ENCODE measurements at regions not wholly inside any gene's neighbourhood (a gene's known extent, or its start where the extent isn't known, plus 50 kb on each side); places are given as distances from the start of the nearest gene placed in this dataset.

GRCh38 chr9:90017679-90018078 is 412.9 kb downstream of the GADD45G start:
- Histone ChIP-seq H3K4me3 (ENCODE audit: insufficient read depth in 1 of 2, low read depth in 1 of 2, low read length in 2 of 2) (no peak overlapping the region), H3K14ac (ENCODE audit: low read length in 2 of 2) (no peak overlapping the region), H2BK15ac (ENCODE audit: low read depth, poor library complexity, severe bottlenecking) (no peak overlapping the region), H3K4me1 (ENCODE audit: control insufficient read depth, insufficient read depth, low read depth, low read length) (peaks cover 2% of the 10 kb centered on the region), H3K4me2 (ENCODE audit: low read length, poor library complexity, severe bottlenecking) (no peak overlapping the region), H3K9ac (ENCODE audit: low read length) (no peak overlapping the region), H4K91ac (ENCODE audit: low read length) (no peak overlapping the region), H2BK12ac (ENCODE audit: low read length in 2 of 2) (no peak overlapping the region), H3K27ac (ENCODE audit: low read length, poor library complexity, severe bottlenecking) (no peak overlapping the region), H2AFZ (ENCODE audit: low read depth, low read length) (no peak overlapping the region), H3K9me3 (ENCODE audit: control insufficient read depth, low read length) (no peaks in the 10 kb centered on the region), H3K4ac (ENCODE audit: low read depth in 1 of 2, low read length in 2 of 2) (no peak overlapping the region), H3K23ac (ENCODE audit: low read length in 2 of 2) (no peak overlapping the region), H3K79me1 (replicated peaks; ENCODE audit: low read length, poor library complexity, severe bottlenecking) (no peaks in the 10 kb centered on the region), H2BK5ac (ENCODE audit: low read depth, low read length, poor library complexity, severe bottlenecking) (no peak overlapping the region), H2BK120ac (ENCODE audit: low read depth, low read length) (no peak overlapping the region), H3K27me3 (ENCODE audit: control insufficient read depth in 1 of 2, insufficient read depth in 1 of 2, low read length in 2 of 2) (peaks cover 0 to 50% of the 10 kb centered on the region in 2 experiments), H3K18ac (ENCODE audit: low read depth in 1 of 2, low read length in 2 of 2) (no peak overlapping the region), H2AK5ac (ENCODE audit: low read length, severe bottlenecking) (no peak overlapping the region), H4K8ac (ENCODE audit: low read length) (no peak overlapping the region), H3K36me3 (ENCODE audit: control insufficient read depth in 1 of 2, insufficient read depth in 2 of 2, low read depth in 1 of 2, low read length in 2 of 2) (no peaks in the 10 kb centered on the region)
- DNase-seq, result no peak
- WGBS, result 80% methylated on average over 7 of the region's 7 CpGs

GRCh38 chr9:90018688-90019087 is 413.9 kb downstream of the GADD45G start:
- Histone ChIP-seq H3K4me3 (ENCODE audit: insufficient read depth in 1 of 2, low read depth in 1 of 2, low read length in 2 of 2) (no peak overlapping the region), H2BK15ac (ENCODE audit: low read depth, poor library complexity, severe bottlenecking) (no peak overlapping the region), H3K23ac (ENCODE audit: low read length in 2 of 2) (no peak overlapping the region), H4K8ac (ENCODE audit: low read length) (no peak overlapping the region), H2BK12ac (ENCODE audit: low read length in 2 of 2) (no peak overlapping the region), H4K91ac (ENCODE audit: low read length) (no peak overlapping the region), H3K79me1 (replicated peaks; ENCODE audit: low read length, poor library complexity, severe bottlenecking) (no peaks in the 10 kb centered on the region), H2AFZ (ENCODE audit: low read depth, low read length) (no peak overlapping the region), H3K14ac (ENCODE audit: low read length in 2 of 2) (no peak overlapping the region), H2BK5ac (ENCODE audit: low read depth, low read length, poor library complexity, severe bottlenecking) (no peak overlapping the region), H3K18ac (ENCODE audit: low read depth in 1 of 2, low read length in 2 of 2) (no peak overlapping the region), H3K27ac (ENCODE audit: low read length, poor library complexity, severe bottlenecking) (no peak overlapping the region), H3K4me2 (ENCODE audit: low read length, poor library complexity, severe bottlenecking) (no peak overlapping the region), H3K27me3 (ENCODE audit: control insufficient read depth in 1 of 2, insufficient read depth in 1 of 2, low read length in 2 of 2) (peaks cover 0 to 52% of the 10 kb centered on the region in 2 experiments), H3K9ac (ENCODE audit: low read length) (no peak overlapping the region), H2AK5ac (ENCODE audit: low read length, severe bottlenecking) (no peak overlapping the region), H3K9me3 (ENCODE audit: control insufficient read depth, low read length) (no peaks in the 10 kb centered on the region), H2BK120ac (ENCODE audit: low read depth, low read length) (no peak overlapping the region), H3K4me1 (ENCODE audit: control insufficient read depth, insufficient read depth, low read depth, low read length) (peaks cover 2% of the 10 kb centered on the region), H3K36me3 (ENCODE audit: control insufficient read depth in 1 of 2, insufficient read depth in 2 of 2, low read depth in 1 of 2, low read length in 2 of 2) (no peaks in the 10 kb centered on the region), H3K4ac (ENCODE audit: low read depth in 1 of 2, low read length in 2 of 2) (no peak overlapping the region)
- 81% methylated on average over 2 of the region's 2 CpGs for WGBS
- no peak for DNase-seq

- H2AFZ ChIP-seq (ENCODE audit: low read depth, low read length), result no peak overlapping the region
- peaks cover 0 to 56% of the 10 kb centered on the region in 2 experiments for H3K27me3 ChIP-seq (ENCODE audit: control insufficient read depth in 1 of 2, insufficient read depth in 1 of 2, low read length in 2 of 2)
- no peak overlapping the region for H4K91ac ChIP-seq (ENCODE audit: low read length)
- no peak overlapping the region for H2BK120ac ChIP-seq (ENCODE audit: low read depth, low read length)
- H2AK5ac ChIP-seq (ENCODE audit: low read length, severe bottlenecking), result no peak overlapping the region
- H3K27ac ChIP-seq (ENCODE audit: low read length, poor library complexity, severe bottlenecking), result no peak overlapping the region
- no peaks in the 10 kb centered on the region for H3K79me1 ChIP-seq (replicated peaks; ENCODE audit: low read length, poor library complexity, severe bottlenecking)
- H3K36me3 ChIP-seq (ENCODE audit: control insufficient read depth in 1 of 2, insufficient read depth in 2 of 2, low read depth in 1 of 2, low read length in 2 of 2), result no peaks in the 10 kb centered on the region
- no peak overlapping the region for H3K23ac ChIP-seq (ENCODE audit: low read length in 2 of 2)
- no peak overlapping the region for H3K14ac ChIP-seq (ENCODE audit: low read length in 2 of 2)
- no peak overlapping the region for H3K4me3 ChIP-seq (ENCODE audit: insufficient read depth in 1 of 2, low read depth in 1 of 2, low read length in 2 of 2)
- no peak overlapping the region for H3K18ac ChIP-seq (ENCODE audit: low read depth in 1 of 2, low read length in 2 of 2)
- no peak for DNase-seq
- no peak overlapping the region for H3K4me2 ChIP-seq (ENCODE audit: low read length, poor library complexity, severe bottlenecking)
- H4K8ac ChIP-seq (ENCODE audit: low read length), result no peak overlapping the region
- H2BK15ac ChIP-seq (ENCODE audit: low read depth, poor library complexity, severe bottlenecking), result no peak overlapping the region
- H3K4ac ChIP-seq (ENCODE audit: low read depth in 1 of 2, low read length in 2 of 2), result no peak overlapping the region
- peaks cover 2% of the 10 kb centered on the region for H3K4me1 ChIP-seq (ENCODE audit: control insufficient read depth, insufficient read depth, low read depth, low read length)
- H2BK5ac ChIP-seq (ENCODE audit: low read depth, low read length, poor library complexity, severe bottlenecking), result no peak overlapping the region
- no peaks in the 10 kb centered on the region for H3K9me3 ChIP-seq (ENCODE audit: control insufficient read depth, low read length)
- H2BK12ac ChIP-seq (ENCODE audit: low read length in 2 of 2), result no peak overlapping the region
- WGBS, result 92% methylated on average over 9 of the region's 9 CpGs
- H3K9ac ChIP-seq (ENCODE audit: low read length), result no peak overlapping the region
Measured at GRCh38 chr9:90019626-90020025, 414.8 kb downstream of the GADD45G start.

- H2AFZ ChIP-seq (ENCODE audit: low read depth, low read length), result no peak overlapping the region
- no peak overlapping the region for H3K27ac ChIP-seq (ENCODE audit: low read length, poor library complexity, severe bottlenecking)
- H4K8ac ChIP-seq (ENCODE audit: low read length), result no peak overlapping the region
- H3K23ac ChIP-seq (ENCODE audit: low read length in 2 of 2), result no peak overlapping the region
- no peaks in the 10 kb centered on the region for H3K36me3 ChIP-seq (ENCODE audit: control insufficient read depth in 1 of 2, insufficient read depth in 2 of 2, low read depth in 1 of 2, low read length in 2 of 2)
- no peak overlapping the region for H3K9ac ChIP-seq (ENCODE audit: low read length)
- peaks cover 2% of the 10 kb centered on the region for H3K4me1 ChIP-seq (ENCODE audit: control insufficient read depth, insufficient read depth, low read depth, low read length)
- H3K79me1 ChIP-seq (replicated peaks; ENCODE audit: low read length, poor library complexity, severe bottlenecking), result no peaks in the 10 kb centered on the region
- no peak overlapping the region for H3K14ac ChIP-seq (ENCODE audit: low read length in 2 of 2)
- H3K27me3 ChIP-seq (ENCODE audit: control insufficient read depth in 1 of 2, insufficient read depth in 1 of 2, low read length in 2 of 2), result peaks cover 0 to 58% of the 10 kb centered on the region in 2 experiments
- H3K4ac ChIP-seq (ENCODE audit: low read depth in 1 of 2, low read length in 2 of 2), result no peak overlapping the region
- no peak overlapping the region for H4K91ac ChIP-seq (ENCODE audit: low read length)
- H3K4me3 ChIP-seq (ENCODE audit: insufficient read depth in 1 of 2, low read depth in 1 of 2, low read length in 2 of 2), result no peak overlapping the region
- no peak overlapping the region for H3K4me2 ChIP-seq (ENCODE audit: low read length, poor library complexity, severe bottlenecking)
- no peak overlapping the region for H2BK120ac ChIP-seq (ENCODE audit: low read depth, low read length)
- H2BK5ac ChIP-seq (ENCODE audit: low read depth, low read length, poor library complexity, severe bottlenecking), result no peak overlapping the region
- no peak overlapping the region for H2BK12ac ChIP-seq (ENCODE audit: low read length in 2 of 2)
- DNase-seq, result no peak
- H2AK5ac ChIP-seq (ENCODE audit: low read length, severe bottlenecking), result no peak overlapping the region
- no peak overlapping the region for H3K18ac ChIP-seq (ENCODE audit: low read depth in 1 of 2, low read length in 2 of 2)
- no peak overlapping the region for H2BK15ac ChIP-seq (ENCODE audit: low read depth, poor library complexity, severe bottlenecking)
- no peaks in the 10 kb centered on the region for H3K9me3 ChIP-seq (ENCODE audit: control insufficient read depth, low read length)
- 54% methylated on average over 7 of the region's 7 CpGs for WGBS
Measured at GRCh38 chr9:90020276-90020871, 415.6 kb downstream of the GADD45G start.
